GM12878 (cell line): ENCODE measurements at regions not wholly inside any gene's neighbourhood (a gene's known extent, or its start where the extent isn't known, plus 50 kb on each side); places are given as distances from the start of the nearest gene placed in this dataset.

Experiments
- ATAC-seq: fragments of 200-7000 bp; cut with Tn5 transposase; 3 replicates; pipeline ENCODE4 v1.9.1; 2020; ENCODE audit warnings: mild to moderate bottlenecking, moderate library complexity
- BruUV-seq: library from RNA; stranded (reverse); fragments of 400-500 nt; replicated peaks from 2 replicates; lab custom pipeline; 2021; lab: Mats Ljungman, UMichigan
- CTCF ChIA-PET: fragments of 300-600 bp; sonication (Branson Sonifier 250); formaldehyde crosslinking; extraction: SDS; loops from one replicate; lab custom pipeline; 2021; ENCODE audit warnings: inconsistent platforms; lab: Yijun Ruan, JAX
- POLR2A ChIA-PET: fragments of 350-600 bp; formaldehyde crosslinking; extraction: SDS; loops from one replicate; lab custom pipeline; 2021; ENCODE audit warnings: inconsistent platforms; lab: Charles Lee
- RAD21 ChIA-PET: fragments of 300-600 bp; sonication (Branson Sonifier 250); formaldehyde crosslinking; loops from one replicate; lab custom pipeline; 2023; ENCODE audit warnings: antibody characterized with exemption; ENCODE audit not compliant: unreplicated experiment; lab: Charles Lee
- SMC1A ChIA-PET: fragments of 300-600 bp; sonication (Branson Sonifier 250); formaldehyde crosslinking; loops from one replicate; lab custom pipeline; 2023; ENCODE audit not compliant: unreplicated experiment, uncharacterized antibody; lab: Charles Lee
- DNase-seq: peaks from one replicate; pipeline ENCODE4 v3.0.0-alpha.2; 2011; ENCODE audit warnings: low read depth, low spot score
- FAIRE-seq: peaks from 3 replicates; lab custom pipeline; 2011; peaks lifted over from hg19 to GRCh38; lab: Jason Lieb, UNC
- H2AFZ ChIP-seq: 2 replicates; pipeline ENCODE4 v1.6.0; 2011; ENCODE audit warnings: low read depth, low read length, control low read depth; ENCODE audit not compliant: control insufficient read depth
- H3K27ac ChIP-seq: 2 replicates; pipeline ENCODE4 v1.5.1; 2011; ENCODE audit warnings: control low read depth; ENCODE audit not compliant: control insufficient read depth, insufficient read depth
- H3K27me3 ChIP-seq, 2 experiments: replicated peaks in 1 of 2; 2 replicates each; pipeline versions ENCODE4 v1.6.0 to v1.6.1; 2011; ENCODE audit warnings: low read length in 1 of 2; ENCODE audit not compliant: control insufficient read depth in 2 of 2, insufficient read depth in 2 of 2
- H3K36me3 ChIP-seq, 2 experiments: 2 replicates each; pipeline ENCODE4 v1.5.1; 2011; ENCODE audit warnings: low read length in 1 of 2; ENCODE audit not compliant: control insufficient read depth in 2 of 2, insufficient read depth in 2 of 2
- H3K4me1 ChIP-seq: 2 replicates; pipeline ENCODE4 v1.6.1; 2011; ENCODE audit warnings: mild to moderate bottlenecking, low read length, moderate library complexity, mixed read lengths; ENCODE audit not compliant: control insufficient read depth, insufficient read depth
- H3K4me2 ChIP-seq: 2 replicates; pipeline ENCODE4 v1.6.0; 2011; ENCODE audit warnings: control low read depth; ENCODE audit not compliant: control insufficient read depth, insufficient read depth
- H3K4me3 ChIP-seq: fragments of 200-600 bp; sonication (generic); 2 replicates; pipeline ENCODE4 v1.5.1; 2016
- H3K79me2 ChIP-seq: 2 replicates; pipeline ENCODE4 v1.6.0; 2011; ENCODE audit warnings: low read length; ENCODE audit not compliant: control insufficient read depth, insufficient read depth
- H3K9ac ChIP-seq: 2 replicates; pipeline ENCODE4 v1.8.0; 2011; ENCODE audit warnings: low read length, control low read depth, mixed read lengths; ENCODE audit not compliant: control insufficient read depth, insufficient read depth
- H3K9me3 ChIP-seq: replicated peaks from 3 replicates; pipeline ENCODE4 v1.5.1; 2011; ENCODE audit warnings: mild to moderate bottlenecking, low read length; ENCODE audit not compliant: control insufficient read depth, insufficient read depth
- H4K20me1 ChIP-seq: 2 replicates; pipeline ENCODE4 v1.6.0; 2011; ENCODE audit not compliant: control insufficient read depth, insufficient read depth
- BACH1 ChIP-seq: fragments of 450-650 bp; IDR thresholded peaks from 2 replicates; pipeline ENCODE4 v1.6.1; 2017; ENCODE audit warnings: mild to moderate bottlenecking, borderline replicate concordance
- POU2F2 ChIP-seq: IDR thresholded peaks from 3 replicates; pipeline ENCODE4 v1.6.1; 2011; ENCODE audit warnings: low read depth, mild to moderate bottlenecking, low read length, borderline replicate concordance
- RELA ChIP-seq: fragments of 450-650 bp; IDR thresholded peaks from 2 replicates; pipeline ENCODE4 v1.8.0; 2014; ENCODE audit warnings: borderline replicate concordance; ENCODE audit not compliant: partially characterized antibody
- SRF ChIP-seq, 2 experiments: IDR thresholded peaks; 2 replicates each; pipeline ENCODE4 v1.6.1; 2011; ENCODE audit warnings: low read depth in 2 of 2, low read length in 2 of 2, mild to moderate bottlenecking in 1 of 2, moderate library complexity in 1 of 2
- YBX1 ChIP-seq: fragments of 450-650 bp; IDR thresholded peaks from 2 replicates; pipeline ENCODE4 v1.6.1; 2016; ENCODE audit warnings: antibody characterized with exemption
- WGBS: methylation state at CpG from one replicate; pipeline ENCODE4 v1.1.6; 2016; ENCODE audit warnings: low lambda C conversion rate; ENCODE audit not compliant: insufficient replicate concordance, insufficient coverage; ENCODE audit errors: missing lambda C conversion rate; 5-methylcytosine and 5-hydroxymethylcytosine counted together
- in situ Hi-C: fragments of 300-500 bp; cut with MboI; formaldehyde crosslinking; loops from 9 replicates; pipeline ENCODE4 v1.14.3; 2018; ENCODE audit warnings: mixed read lengths
- intact Hi-C: fragments of 100-400 bp; cut with micrococcal nuclease; formaldehyde crosslinking; loops from one replicate; pipeline ENCODE4 v1.14.2; 2022; ENCODE audit not compliant: unreplicated experiment
- TF ChIP-seq, protein P1 (sequence below): IDR thresholded peaks from 2 replicates; pipeline ENCODE4 v1.6.1; 2012; ENCODE audit warnings: improper control_type of control experiment, low read depth, low read length; ENCODE audit not compliant: insufficient replicate concordance
- TF ChIP-seq, protein P2 (sequence below): fragments of 450-650 bp; IDR thresholded peaks from 2 replicates; pipeline ENCODE4 v1.6.1; 2017; ENCODE audit warnings: mild to moderate bottlenecking, low read depth, inconsistent platforms; ENCODE audit not compliant: poor library complexity, severe bottlenecking

DNA sequence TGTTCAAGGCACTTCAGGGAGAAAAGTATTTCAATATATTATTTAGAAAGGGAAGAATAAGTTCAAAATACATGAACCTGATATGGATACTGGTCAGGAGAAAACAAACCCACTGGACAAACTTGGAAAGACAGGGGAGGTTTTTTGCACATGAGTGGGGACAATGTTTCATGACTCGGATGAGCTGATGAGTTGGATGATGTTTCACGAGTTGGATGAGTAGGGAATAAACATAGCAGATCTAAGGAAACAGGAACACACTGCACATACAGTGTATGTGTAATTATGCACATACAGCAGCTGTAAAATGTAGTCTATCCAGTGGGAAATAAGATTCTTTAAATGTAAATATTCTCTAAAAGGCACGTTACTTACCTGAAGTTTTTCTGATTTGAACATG is 682.9 kb upstream of the ADAMTS5 start (continued):
- TF ChIP-seq, protein P1, sequence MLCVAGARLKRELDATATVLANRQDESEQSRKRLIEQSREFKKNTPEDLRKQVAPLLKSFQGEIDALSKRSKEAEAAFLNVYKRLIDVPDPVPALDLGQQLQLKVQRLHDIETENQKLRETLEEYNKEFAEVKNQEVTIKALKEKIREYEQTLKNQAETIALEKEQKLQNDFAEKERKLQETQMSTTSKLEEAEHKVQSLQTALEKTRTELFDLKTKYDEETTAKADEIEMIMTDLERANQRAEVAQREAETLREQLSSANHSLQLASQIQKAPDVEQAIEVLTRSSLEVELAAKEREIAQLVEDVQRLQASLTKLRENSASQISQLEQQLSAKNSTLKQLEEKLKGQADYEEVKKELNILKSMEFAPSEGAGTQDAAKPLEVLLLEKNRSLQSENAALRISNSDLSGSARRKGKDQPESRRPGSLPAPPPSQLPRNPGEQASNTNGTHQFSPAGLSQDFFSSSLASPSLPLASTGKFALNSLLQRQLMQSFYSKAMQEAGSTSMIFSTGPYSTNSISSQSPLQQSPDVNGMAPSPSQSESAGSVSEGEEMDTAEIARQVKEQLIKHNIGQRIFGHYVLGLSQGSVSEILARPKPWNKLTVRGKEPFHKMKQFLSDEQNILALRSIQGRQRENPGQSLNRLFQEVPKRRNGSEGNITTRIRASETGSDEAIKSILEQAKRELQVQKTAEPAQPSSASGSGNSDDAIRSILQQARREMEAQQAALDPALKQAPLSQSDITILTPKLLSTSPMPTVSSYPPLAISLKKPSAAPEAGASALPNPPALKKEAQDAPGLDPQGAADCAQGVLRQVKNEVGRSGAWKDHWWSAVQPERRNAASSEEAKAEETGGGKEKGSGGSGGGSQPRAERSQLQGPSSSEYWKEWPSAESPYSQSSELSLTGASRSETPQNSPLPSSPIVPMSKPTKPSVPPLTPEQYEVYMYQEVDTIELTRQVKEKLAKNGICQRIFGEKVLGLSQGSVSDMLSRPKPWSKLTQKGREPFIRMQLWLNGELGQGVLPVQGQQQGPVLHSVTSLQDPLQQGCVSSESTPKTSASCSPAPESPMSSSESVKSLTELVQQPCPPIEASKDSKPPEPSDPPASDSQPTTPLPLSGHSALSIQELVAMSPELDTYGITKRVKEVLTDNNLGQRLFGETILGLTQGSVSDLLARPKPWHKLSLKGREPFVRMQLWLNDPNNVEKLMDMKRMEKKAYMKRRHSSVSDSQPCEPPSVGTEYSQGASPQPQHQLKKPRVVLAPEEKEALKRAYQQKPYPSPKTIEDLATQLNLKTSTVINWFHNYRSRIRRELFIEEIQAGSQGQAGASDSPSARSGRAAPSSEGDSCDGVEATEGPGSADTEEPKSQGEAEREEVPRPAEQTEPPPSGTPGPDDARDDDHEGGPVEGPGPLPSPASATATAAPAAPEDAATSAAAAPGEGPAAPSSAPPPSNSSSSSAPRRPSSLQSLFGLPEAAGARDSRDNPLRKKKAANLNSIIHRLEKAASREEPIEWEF = no peak
- no peak for TF ChIP-seq SRF (IDR thresholded peaks at IDR 0.05; ENCODE audit: low read depth in 2 of 2, low read length in 2 of 2)
- TF ChIP-seq, protein P2, sequence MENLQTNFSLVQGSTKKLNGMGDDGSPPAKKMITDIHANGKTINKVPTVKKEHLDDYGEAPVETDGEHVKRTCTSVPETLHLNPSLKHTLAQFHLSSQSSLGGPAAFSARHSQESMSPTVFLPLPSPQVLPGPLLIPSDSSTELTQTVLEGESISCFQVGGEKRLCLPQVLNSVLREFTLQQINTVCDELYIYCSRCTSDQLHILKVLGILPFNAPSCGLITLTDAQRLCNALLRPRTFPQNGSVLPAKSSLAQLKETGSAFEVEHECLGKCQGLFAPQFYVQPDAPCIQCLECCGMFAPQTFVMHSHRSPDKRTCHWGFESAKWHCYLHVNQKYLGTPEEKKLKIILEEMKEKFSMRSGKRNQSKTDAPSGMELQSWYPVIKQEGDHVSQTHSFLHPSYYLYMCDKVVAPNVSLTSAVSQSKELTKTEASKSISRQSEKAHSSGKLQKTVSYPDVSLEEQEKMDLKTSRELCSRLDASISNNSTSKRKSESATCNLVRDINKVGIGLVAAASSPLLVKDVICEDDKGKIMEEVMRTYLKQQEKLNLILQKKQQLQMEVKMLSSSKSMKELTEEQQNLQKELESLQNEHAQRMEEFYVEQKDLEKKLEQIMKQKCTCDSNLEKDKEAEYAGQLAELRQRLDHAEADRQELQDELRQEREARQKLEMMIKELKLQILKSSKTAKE = no peak
- no peak for TF ChIP-seq BACH1
- TF ChIP-seq, all 136 proteins: peak for 0

DNA sequence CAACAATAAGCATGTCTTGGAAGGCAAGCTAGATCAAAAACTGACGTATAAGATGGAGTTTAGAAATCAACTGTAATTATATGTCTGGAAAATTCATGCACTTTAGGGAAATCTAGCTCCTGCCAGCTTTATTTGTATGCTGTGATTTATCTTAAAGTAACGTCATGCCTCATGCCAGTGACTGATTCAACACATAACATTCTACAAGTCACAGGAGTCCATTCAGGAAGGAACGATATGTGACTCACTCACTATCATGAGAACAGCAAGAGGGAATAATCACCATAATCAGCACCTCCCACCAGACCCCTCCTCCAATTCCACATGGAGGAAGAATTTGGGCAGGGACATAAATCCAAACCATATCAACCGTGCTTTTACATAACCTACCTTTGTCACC is 682.4 kb upstream of the ADAMTS5 start:
- Histone ChIP-seq H4K20me1 (no peaks in the 10 kb centered on the region), H3K79me2 (no peaks in the 10 kb centered on the region), H3K9me3 (no peaks in the 10 kb centered on the region), H3K36me3 (no peaks in the 10 kb centered on the region), H3K4me2 (no peak overlapping the region), H2AFZ (no peak overlapping the region), H3K4me1 (no peaks in the 10 kb centered on the region), H3K27ac (no peak overlapping the region), H3K4me3 (no peak overlapping the region), H3K27me3 (no peaks in the 10 kb centered on the region), H3K9ac (no peak overlapping the region)
- no peak for FAIRE-seq
- DNase-seq = no peak
- BruUV-seq = no TSS peak
- in situ Hi-C loops = no loop called here
- 24% methylated on average over 4 of the region's 4 CpGs for WGBS
- CTCF ChIA-PET = no interaction called here
- RAD21 ChIA-PET = no interaction called here
- no peak for ATAC-seq
- POLR2A ChIA-PET = no interaction called here
- TF ChIP-seq RELA (no peak), YBX1 (no peak), POU2F2 (no peak)
- intact Hi-C loops = no loop called here
- SMC1A ChIA-PET = no interaction called here
